Spinal cord (tissue), 9 donors: ENCODE measurements at regions not wholly inside any gene's neighbourhood (a gene's known extent, or its start where the extent isn't known, plus 50 kb on each side); places are given as distances from the start of the nearest gene placed in this dataset.
"Not testable (repeated sequence)": the region's sequence is repeated elsewhere in the genome, so short reads cannot be mapped to it uniquely, and the experiment has no call there.

ENCODE experiments used
- DNase-seq, 6 donors: peaks; one replicate each; pipeline versions ENCODE4 v3.0.0 to v3.0.0-alpha.2; 2013 to 2015; ENCODE audit warnings: low spot score in 6 of 6, low read depth in 4 of 6
- H3K27ac ChIP-seq: one replicate; pipeline ENCODE4 v1.5.1; 2013; ENCODE audit warnings: low read depth, low read length, control low read depth
- H3K27me3 ChIP-seq: one replicate; pipeline ENCODE4 v1.6.1; 2013; ENCODE audit warnings: low read length; ENCODE audit not compliant: control insufficient read depth, insufficient read depth
- H3K36me3 ChIP-seq: one replicate; pipeline ENCODE4 v1.6.1; 2013; ENCODE audit warnings: low read length; ENCODE audit not compliant: control insufficient read depth, insufficient read depth
- H3K4me1 ChIP-seq: one replicate; pipeline ENCODE4 v1.6.1; 2013; ENCODE audit warnings: low read length; ENCODE audit not compliant: control insufficient read depth, insufficient read depth
- H3K4me3 ChIP-seq: one replicate; pipeline ENCODE4 v1.5.1; 2013; ENCODE audit warnings: low read depth, low read length, control low read depth
- H3K9me3 ChIP-seq: one replicate; pipeline ENCODE4 v1.6.1; 2013; ENCODE audit warnings: low read length; ENCODE audit not compliant: control insufficient read depth, insufficient read depth
- WGBS: methylation state at CpG from one replicate; pipeline ENCODE4 v1.1.5; 2013; ENCODE audit warnings: missing lambda C conversion rate; ENCODE audit not compliant: insufficient coverage; 5-methylcytosine and 5-hydroxymethylcytosine counted together
- donor health status: healthy.

- no CpG with 5 or more reads among the region's 3 CpGs for WGBS
- Histone ChIP-seq H3K9me3 (no peaks in the 10 kb centered on the region), H3K4me1 (no peaks in the 10 kb centered on the region), H3K27ac (no peak overlapping the region), H3K27me3 (no peaks in the 10 kb centered on the region), H3K36me3 (no peaks in the 10 kb centered on the region), H3K4me3 (no peak overlapping the region)
- no peak for DNase-seq
Measured at GRCh38 chr5:34455098-34455497, 201.0 kb upstream of the RAI14 start.

DNA sequence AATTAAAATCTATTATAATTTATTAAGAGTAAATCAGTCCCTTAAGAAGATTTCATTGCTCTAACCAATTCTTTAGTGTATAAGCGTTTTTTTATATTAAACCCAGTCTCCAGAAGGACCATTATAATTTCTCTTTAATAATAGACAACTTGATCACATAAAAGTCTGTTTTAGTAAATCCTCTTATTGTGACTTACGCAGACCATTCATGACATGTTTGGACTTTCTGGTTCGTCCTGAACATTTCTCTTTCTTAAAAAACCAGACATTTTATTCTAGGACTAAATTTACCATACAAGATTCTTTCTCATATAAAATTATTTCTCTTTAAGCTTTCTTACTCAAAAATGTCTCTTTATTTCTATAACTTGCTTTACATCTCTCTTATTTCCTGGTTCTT is 196.2 kb upstream of the RAI14 start:
- WGBS: 60% methylated on average over 1 of the region's 3 CpGs
- H3K36me3 ChIP-seq: no peaks in the 10 kb centered on the region
- no peak overlapping the region for H3K4me3 ChIP-seq
- no peak overlapping the region for H3K27ac ChIP-seq
- H3K9me3 ChIP-seq: no peaks in the 10 kb centered on the region
- DNase-seq: no peak
- H3K27me3 ChIP-seq: no peaks in the 10 kb centered on the region
- no peaks in the 10 kb centered on the region for H3K4me1 ChIP-seq

DNA sequence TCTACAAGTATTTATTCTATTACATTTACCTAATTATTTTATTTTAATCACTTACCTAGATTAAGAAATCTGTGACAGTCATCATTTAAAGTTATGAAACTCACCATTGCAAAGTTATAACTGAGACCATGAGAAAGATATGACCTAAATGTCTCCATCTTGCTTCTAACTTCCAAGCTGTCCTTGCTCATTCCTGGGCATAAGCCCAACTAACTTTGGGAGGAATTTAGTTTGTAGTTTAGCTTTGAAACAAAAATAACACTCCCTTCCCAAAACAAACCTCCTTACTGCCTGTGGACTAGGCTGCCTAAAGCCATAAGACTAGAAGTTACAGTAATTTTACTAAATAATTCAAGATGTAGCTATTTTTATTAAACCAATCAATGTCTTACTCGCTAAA is 195.6 kb upstream of the RAI14 start:
- WGBS: no CpG with 5 or more reads among the region's 1 CpG
- no peak for DNase-seq
- Histone ChIP-seq H3K27me3 (no peaks in the 10 kb centered on the region), H3K36me3 (no peaks in the 10 kb centered on the region), H3K27ac (no peak overlapping the region), H3K4me1 (no peaks in the 10 kb centered on the region), H3K9me3 (no peaks in the 10 kb centered on the region), H3K4me3 (no peak overlapping the region)

DNA sequence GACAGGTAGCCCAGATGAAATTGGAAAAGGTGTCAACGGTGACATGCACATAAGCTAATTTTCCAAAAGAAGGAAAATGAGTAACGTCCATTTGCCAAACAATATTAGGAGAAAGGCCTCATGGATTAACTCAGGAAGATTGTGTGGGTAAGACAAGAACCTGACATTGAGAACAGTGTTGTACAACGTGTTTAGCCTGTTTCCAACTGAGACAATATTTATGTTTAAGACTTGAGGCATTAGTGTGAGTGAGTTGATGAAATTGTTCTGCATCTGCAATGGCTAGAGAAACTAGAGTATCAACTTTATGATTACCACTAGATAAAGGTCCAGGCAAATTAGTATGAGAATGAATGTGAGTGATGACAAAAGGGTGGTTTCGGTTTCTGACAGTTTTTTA is 191.3 kb upstream of the RAI14 start:
- Histone ChIP-seq H3K4me1 (no peaks in the 10 kb centered on the region), H3K36me3 (no peaks in the 10 kb centered on the region), H3K27ac (no peak overlapping the region), H3K9me3 (no peaks in the 10 kb centered on the region), H3K27me3 (no peaks in the 10 kb centered on the region), H3K4me3 (no peak overlapping the region)
- WGBS: 100% methylated on average over 2 of the region's 4 CpGs
- no peak for DNase-seq

- DNase-seq: peak in 4 of 6 donors; percentile 35 to 87 (median 66)
- H3K27me3 ChIP-seq, H3K27ac ChIP-seq, H3K36me3 ChIP-seq, H3K4me1 ChIP-seq, H3K4me3 ChIP-seq, H3K9me3 ChIP-seq: not testable (repeated sequence)
- WGBS: 40% methylated on average over 1 of the region's 4 CpGs
Measured at GRCh38 chr5:34465301-34465700, 190.8 kb upstream of the RAI14 start.

DNA sequence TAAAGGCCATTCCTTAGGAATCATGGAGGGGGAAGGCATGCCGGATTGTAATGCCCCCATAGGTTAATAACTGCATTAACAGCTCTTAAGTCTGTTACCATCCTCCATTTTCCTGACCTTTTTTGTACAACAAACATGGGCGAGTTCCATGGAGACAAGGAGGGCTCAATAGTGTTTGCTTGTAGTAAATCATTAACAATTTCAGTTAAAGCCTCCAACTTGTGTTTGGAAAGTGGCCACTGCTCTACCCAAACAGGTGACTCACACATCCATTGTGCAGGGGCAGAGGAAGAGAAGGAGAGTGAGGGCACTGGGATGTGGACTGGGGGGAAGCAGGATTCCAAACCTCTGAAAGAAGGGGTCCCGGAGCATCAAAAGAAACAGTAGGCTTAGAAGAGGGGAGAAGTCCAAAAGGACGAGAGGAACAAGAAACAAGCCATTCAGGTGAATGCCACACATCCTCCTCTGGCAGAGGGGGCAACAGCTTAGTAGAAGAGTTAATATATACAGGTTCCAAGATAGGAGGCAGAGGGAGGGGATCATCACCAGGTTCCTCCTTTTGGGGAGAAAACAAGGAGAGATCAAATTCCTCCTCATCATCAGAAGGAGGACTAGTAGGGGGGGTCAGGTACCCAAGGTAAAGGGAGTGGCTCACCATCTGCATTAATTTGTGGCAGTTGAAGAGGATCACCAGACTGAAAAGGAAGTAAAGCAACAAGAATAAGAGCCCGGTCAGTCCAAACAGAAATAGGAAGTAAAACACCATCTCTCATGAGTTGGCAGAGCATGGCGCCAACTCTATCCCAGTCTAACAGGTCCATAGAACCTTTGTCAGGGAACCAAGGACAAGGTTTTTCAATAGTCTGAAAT is 189.4 kb upstream of the RAI14 start:
- H3K4me3 ChIP-seq, DNase-seq, H3K27me3 ChIP-seq, H3K27ac ChIP-seq, H3K36me3 ChIP-seq, H3K9me3 ChIP-seq, H3K4me1 ChIP-seq: not testable (repeated sequence)
- WGBS: 33% methylated on average over 2 of the region's 6 CpGs

GRCh38 chr5:34467436-34467835 is 188.7 kb upstream of the RAI14 start:
- no peak overlapping the region for H3K4me3 ChIP-seq
- H3K4me1 ChIP-seq: no peaks in the 10 kb centered on the region
- H3K36me3 ChIP-seq: no peaks in the 10 kb centered on the region
- 95% methylated on average over 5 of the region's 8 CpGs for WGBS
- no peaks in the 10 kb centered on the region for H3K27me3 ChIP-seq
- no peaks in the 10 kb centered on the region for H3K9me3 ChIP-seq
- DNase-seq: no peak
- H3K27ac ChIP-seq: no peak overlapping the region

DNA sequence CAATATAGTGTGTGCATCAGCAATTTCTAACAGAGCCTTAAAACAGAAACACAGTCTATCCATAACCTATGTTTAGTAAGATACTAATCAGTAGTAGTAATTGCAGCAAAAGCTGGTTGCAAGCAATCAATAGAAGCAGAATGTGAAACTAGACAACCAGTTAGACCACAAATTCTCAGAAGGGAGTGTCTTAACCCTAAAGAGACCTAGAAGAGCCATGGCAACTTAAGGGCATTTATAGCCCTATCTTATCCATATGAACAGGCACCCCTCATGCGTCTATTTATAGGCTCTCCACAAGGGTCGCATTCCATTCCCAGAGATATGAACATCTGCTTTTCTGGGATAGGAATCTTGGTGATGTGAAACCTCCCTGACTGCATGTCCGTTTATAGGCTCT is 188.1 kb upstream of the RAI14 start:
- not testable (repeated sequence) for H3K4me3 ChIP-seq, DNase-seq, H3K27me3 ChIP-seq, H3K4me1 ChIP-seq, H3K27ac ChIP-seq, H3K9me3 ChIP-seq, H3K36me3 ChIP-seq
- no CpG with 5 or more reads among the region's 3 CpGs for WGBS

DNA sequence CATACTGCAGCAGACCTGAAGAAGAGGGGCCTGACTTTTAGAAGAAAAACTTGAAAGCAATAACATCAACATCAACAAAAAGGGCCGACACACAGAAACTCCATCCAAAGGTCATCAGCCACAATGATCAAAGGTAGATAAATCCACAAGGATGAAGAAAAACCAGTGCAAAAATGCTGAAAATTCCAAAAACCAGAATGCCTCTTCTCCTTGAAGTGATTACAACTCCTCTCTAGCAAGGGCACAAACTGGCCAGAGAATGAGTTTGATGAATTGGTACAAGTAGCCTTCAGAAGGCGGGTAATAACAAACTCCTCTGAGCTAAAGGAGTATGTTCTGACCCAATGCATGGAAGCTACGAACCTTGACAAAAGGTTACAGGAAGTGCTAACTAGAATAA is 186.2 kb upstream of the RAI14 start:
- Histone ChIP-seq H3K4me3 (no peak overlapping the region), H3K27ac (no peak overlapping the region), H3K27me3 (no peaks in the 10 kb centered on the region), H3K9me3 (no peaks in the 10 kb centered on the region), H3K4me1 (no peaks in the 10 kb centered on the region), H3K36me3 (no peaks in the 10 kb centered on the region)
- WGBS: 90% methylated on average over 2 of the region's 3 CpGs
- DNase-seq: no peak

- H3K27ac ChIP-seq: no peak overlapping the region
- no peak overlapping the region for H3K4me3 ChIP-seq
- no peaks in the 10 kb centered on the region for H3K4me1 ChIP-seq
- no peaks in the 10 kb centered on the region for H3K36me3 ChIP-seq
- no peaks in the 10 kb centered on the region for H3K9me3 ChIP-seq
- DNase-seq: peak in 4 of 6 donors; percentile 38 to 87 (median 62)
- H3K27me3 ChIP-seq: no peaks in the 10 kb centered on the region
- WGBS: no CpG with 5 or more reads among the region's 4 CpGs
Measured at GRCh38 chr5:34474573-34475021, 181.5 kb upstream of the RAI14 start.
